Esophagus muscularis mucosa (tissue), 3 donors: ENCODE measurements at regions not wholly inside any gene's neighbourhood (a gene's known extent, or its start where the extent isn't known, plus 50 kb on each side); places are given as distances from the start of the nearest gene placed in this dataset.

ENCODE experiments used
- CTCF ChIP-seq, 3 experiments: fragments of 200-600 bp in 2 of 3; fragments of 450-650 bp in 1 of 3; sonication (generic) in 2 of 3; IDR thresholded peaks; one replicate each; pipeline ENCODE4 v1.5.1; 2017 to 2019; ENCODE audit warnings: antibody characterized with exemption in 3 of 3, mild to moderate bottlenecking in 2 of 3, moderate library complexity in 1 of 3
- POLR2A ChIP-seq: fragments of 450-650 bp; IDR thresholded peaks from one replicate; pipeline ENCODE4 v1.6.1; 2017; ENCODE audit warnings: antibody characterized with exemption, moderate library complexity, mild to moderate bottlenecking, low read depth
- POLR2AphosphoS5 ChIP-seq, 2 donors: sonication (generic); formaldehyde crosslinking; IDR thresholded peaks; one replicate each; pipeline ENCODE4 v1.6.1; 2017; ENCODE audit warnings: antibody characterized with exemption in 2 of 2

GRCh38 chr5:61737964-61738340 lies 405.9 kb downstream of the ZSWIM6 start:
- TF ChIP-seq CTCF (IDR thresholded peaks at IDR 0.05) (no peak), POLR2A (no peak), POLR2AphosphoS5 (IDR thresholded peaks at IDR 0.05) (no peak)
